PC-3 (cell line): ENCODE measurements at regions not wholly inside any gene's neighbourhood (a gene's known extent, or its start where the extent isn't known, plus 50 kb on each side); places are given as distances from the start of the nearest gene placed in this dataset.

Experiments
- ATAC-seq: fragments of 200-7000 bp; cut with Tn5 transposase; 2 replicates; pipeline ENCODE4 v1.9.1; 2020; ENCODE audit warnings: mild to moderate bottlenecking, moderate library complexity
- BruUV-seq: library from RNA; stranded (reverse); fragments of 400-500 nt; replicated peaks from 2 replicates; lab custom pipeline; 2021; lab: Mats Ljungman, UMichigan
- CTCF ChIA-PET: fragments of 300-600 bp; sonication (Branson Sonifier 250); formaldehyde crosslinking; loops from one replicate; lab custom pipeline; 2022; ENCODE audit warnings: antibody characterized with exemption; lab: Charles Lee
- POLR2A ChIA-PET: fragments of 300-600 bp; sonication (Branson Sonifier 250); formaldehyde crosslinking; loops from one replicate; lab custom pipeline; 2022; ENCODE audit warnings: antibody characterized with exemption; ENCODE audit not compliant: unreplicated experiment; lab: Charles Lee
- DNase-seq: peaks from one replicate; pipeline ENCODE4 v3.0.0-alpha.2; 2015
- H2AFZ ChIP-seq: fragments of 300-600 bp; sonication (generic); 2 replicates; pipeline ENCODE4 v1.6.0; 2016; ENCODE audit warnings: antibody characterized with exemption, low read length
- H3F3A ChIP-seq: fragments of 300-600 bp; sonication (generic); one replicate; pipeline ENCODE4 v1.6.0; 2017; ENCODE audit warnings: antibody characterized with exemption, low read length, control low read depth, mild to moderate bottlenecking; ENCODE audit not compliant: unreplicated experiment
- H3K27ac ChIP-seq: fragments of 300-600 bp; sonication (generic); 2 replicates; pipeline ENCODE4 v1.5.1; 2016; ENCODE audit warnings: mild to moderate bottlenecking, low read length
- H3K27me3 ChIP-seq: fragments of 300-600 bp; sonication (generic); 2 replicates; pipeline ENCODE4 v1.6.1; 2016; ENCODE audit warnings: low read length, mixed read lengths
- H3K36me3 ChIP-seq: fragments of 300-600 bp; sonication (generic); 2 replicates; pipeline ENCODE4 v1.6.1; 2016; ENCODE audit warnings: low read depth, mixed run types, low read length, mixed read lengths
- H3K4me1 ChIP-seq: fragments of 300-600 bp; sonication (generic); 2 replicates; pipeline ENCODE4 v1.5.1; 2016; ENCODE audit warnings: low read length; ENCODE audit not compliant: insufficient read depth
- H3K4me2 ChIP-seq: fragments of 300-600 bp; sonication (generic); 2 replicates; pipeline ENCODE4 v1.6.0; 2016; ENCODE audit warnings: low read length
- H3K4me3 ChIP-seq: fragments of 300-600 bp; sonication (generic); 2 replicates; pipeline ENCODE4 v1.5.1; 2016; ENCODE audit warnings: mild to moderate bottlenecking, low read length, mixed read lengths
- H3K79me2 ChIP-seq: fragments of 300-600 bp; sonication (generic); 2 replicates; pipeline ENCODE4 v1.6.1; 2017; ENCODE audit warnings: low read length, mixed read lengths
- H3K9ac ChIP-seq: fragments of 300-600 bp; sonication (generic); 2 replicates; pipeline ENCODE4 v1.6.0; 2016; ENCODE audit warnings: mild to moderate bottlenecking, low read length
- H3K9me2 ChIP-seq: fragments of 300-600 bp; sonication (generic); replicated peaks from 2 replicates; pipeline ENCODE4 v1.6.1; 2016; ENCODE audit warnings: mixed run types, low read length, mixed read lengths
- H3K9me3 ChIP-seq: fragments of 300-600 bp; sonication (generic); 2 replicates; pipeline ENCODE4 v1.6.1; 2016; ENCODE audit warnings: low read length, mixed read lengths
- H4K20me1 ChIP-seq: fragments of 300-600 bp; sonication (generic); 2 replicates; pipeline ENCODE4 v1.6.1; 2016; ENCODE audit warnings: low read length, mixed read lengths
- EZH2 ChIP-seq: fragments of 300-600 bp; sonication (generic); IDR thresholded peaks from one replicate; pipeline ENCODE4 v1.6.1; 2017; ENCODE audit warnings: antibody characterized with exemption, mild to moderate bottlenecking, low read length; ENCODE audit not compliant: unreplicated experiment
- EZH2phosphoT487 ChIP-seq: fragments of 300-600 bp; sonication (generic); IDR thresholded peaks from 2 replicates; pipeline ENCODE4 v1.6.1; 2018; ENCODE audit warnings: mild to moderate bottlenecking, antibody characterized with exemption, low read length, borderline replicate concordance
- intact Hi-C: fragments of 100-400 bp; cut with micrococcal nuclease; formaldehyde crosslinking; loops from 2 replicates; pipeline ENCODE4 v1.9.0; 2023
- TF ChIP-seq, protein P1 (sequence below): fragments of 300-600 bp; sonication (generic); conservative IDR thresholded peaks from 2 replicates; pipeline ENCODE4 v1.5.1; 2017; ENCODE audit warnings: antibody characterized with exemption, low read depth, mild to moderate bottlenecking, low read length

DNA sequence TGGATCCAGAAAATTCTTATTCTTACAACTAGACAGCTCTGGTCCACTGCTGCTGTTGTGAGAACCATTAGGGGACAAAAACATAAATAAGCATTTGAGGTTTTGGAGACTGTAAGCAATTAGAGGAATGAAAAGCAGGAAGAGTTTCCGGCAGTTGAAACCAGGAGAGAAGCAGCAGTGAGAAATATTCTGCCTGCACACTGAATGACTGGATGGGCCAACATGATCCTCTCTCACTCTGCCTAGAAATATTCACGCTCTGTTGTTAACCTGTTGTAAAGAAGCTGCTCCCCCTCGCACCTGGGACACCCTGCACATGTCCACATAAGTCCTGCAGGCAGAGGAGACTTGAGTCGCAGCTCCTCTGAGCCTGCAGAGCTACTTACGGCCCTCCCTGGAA is 60.4 kb upstream of the RNF152 start:
- Histone ChIP-seq H4K20me1 (no peaks in the 10 kb centered on the region), H3K4me3 (no peak overlapping the region), H2AFZ (no peak overlapping the region), H3K4me2 (no peak overlapping the region), H3K9ac (no peak overlapping the region), H3K36me3 (no peaks in the 10 kb centered on the region), H3K27ac (no peak overlapping the region), H3K4me1 (no peaks in the 10 kb centered on the region), H3K27me3 (no peaks in the 10 kb centered on the region), H3K79me2 (no peaks in the 10 kb centered on the region), H3K9me3 (no peaks in the 10 kb centered on the region), H3F3A (no peaks in the 10 kb centered on the region), H3K9me2 (no peaks in the 10 kb centered on the region)
- ATAC-seq, result no peak
- intact Hi-C loops, result no loop called here
- no TSS peak for BruUV-seq
- ChIA-PET POLR2A (no interaction called here), CTCF (no interaction called here)
- TF ChIP-seq EZH2phosphoT487 (no peak), EZH2 (no peak)
- TF ChIP-seq, protein P1, sequence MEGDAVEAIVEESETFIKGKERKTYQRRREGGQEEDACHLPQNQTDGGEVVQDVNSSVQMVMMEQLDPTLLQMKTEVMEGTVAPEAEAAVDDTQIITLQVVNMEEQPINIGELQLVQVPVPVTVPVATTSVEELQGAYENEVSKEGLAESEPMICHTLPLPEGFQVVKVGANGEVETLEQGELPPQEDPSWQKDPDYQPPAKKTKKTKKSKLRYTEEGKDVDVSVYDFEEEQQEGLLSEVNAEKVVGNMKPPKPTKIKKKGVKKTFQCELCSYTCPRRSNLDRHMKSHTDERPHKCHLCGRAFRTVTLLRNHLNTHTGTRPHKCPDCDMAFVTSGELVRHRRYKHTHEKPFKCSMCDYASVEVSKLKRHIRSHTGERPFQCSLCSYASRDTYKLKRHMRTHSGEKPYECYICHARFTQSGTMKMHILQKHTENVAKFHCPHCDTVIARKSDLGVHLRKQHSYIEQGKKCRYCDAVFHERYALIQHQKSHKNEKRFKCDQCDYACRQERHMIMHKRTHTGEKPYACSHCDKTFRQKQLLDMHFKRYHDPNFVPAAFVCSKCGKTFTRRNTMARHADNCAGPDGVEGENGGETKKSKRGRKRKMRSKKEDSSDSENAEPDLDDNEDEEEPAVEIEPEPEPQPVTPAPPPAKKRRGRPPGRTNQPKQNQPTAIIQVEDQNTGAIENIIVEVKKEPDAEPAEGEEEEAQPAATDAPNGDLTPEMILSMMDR, result no peak
- no peak for DNase-seq

DNA sequence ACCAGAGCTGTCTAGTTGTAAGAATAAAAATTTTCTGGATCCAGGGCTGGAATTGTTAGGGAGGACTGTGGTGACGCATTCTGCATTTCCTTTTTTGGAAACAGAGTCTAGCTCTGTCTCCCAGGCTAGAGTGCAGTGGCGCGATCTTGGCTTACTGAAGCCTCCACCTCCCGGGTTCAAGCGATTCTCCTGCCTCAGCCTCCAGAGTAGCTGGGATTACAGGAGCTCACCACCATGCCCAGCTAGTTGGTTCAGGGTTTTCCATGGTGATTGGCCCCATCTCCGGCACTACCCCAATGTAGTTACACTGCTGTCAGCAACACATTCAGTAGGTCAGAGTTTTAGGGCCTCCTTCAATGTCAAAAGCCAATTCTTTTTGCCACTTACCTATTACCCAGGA is 58.6 kb upstream of the RNF152 start:
- Histone ChIP-seq H3F3A (no peaks in the 10 kb centered on the region), H3K4me2 (no peak overlapping the region), H3K27ac (no peak overlapping the region), H4K20me1 (no peaks in the 10 kb centered on the region), H2AFZ (no peak overlapping the region), H3K27me3 (no peaks in the 10 kb centered on the region), H3K9me3 (no peaks in the 10 kb centered on the region), H3K9me2 (no peaks in the 10 kb centered on the region), H3K79me2 (no peaks in the 10 kb centered on the region), H3K4me3 (no peak overlapping the region), H3K9ac (no peak overlapping the region), H3K4me1 (no peaks in the 10 kb centered on the region), H3K36me3 (no peaks in the 10 kb centered on the region)
- intact Hi-C loops, result no loop called here
- CTCF ChIA-PET, result no interaction called here
- ATAC-seq, result no peak
- TF ChIP-seq EZH2, result no peak
- TF ChIP-seq, protein P1, result no peak
- BruUV-seq, result no TSS peak
- POLR2A ChIA-PET, result no interaction called here
- DNase-seq, result no peak

DNA sequence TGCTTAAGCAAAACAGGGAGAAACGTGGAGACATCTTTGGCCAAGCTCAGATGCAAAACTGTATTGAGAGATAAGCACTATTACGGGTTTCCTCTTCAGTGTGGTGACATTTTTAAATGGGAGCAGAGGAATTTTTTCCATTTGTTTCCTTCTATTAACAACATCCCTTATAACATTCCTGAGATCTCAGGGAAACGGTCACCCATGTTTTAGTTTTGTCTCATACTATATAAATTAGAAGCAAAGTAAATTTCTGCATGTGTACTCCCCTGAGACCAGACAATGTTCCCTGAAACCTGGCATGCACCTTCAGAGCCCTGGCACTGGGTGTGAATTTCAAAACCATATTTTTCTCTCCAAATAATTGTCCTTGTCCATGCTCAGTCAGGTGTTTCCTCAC is 57.6 kb upstream of the RNF152 start:
- TF ChIP-seq EZH2, result no peak
- TF ChIP-seq EZH2phosphoT487, result no peak
- TF ChIP-seq, protein P1, result no peak
- Histone ChIP-seq H3K9me3 (no peaks in the 10 kb centered on the region), H2AFZ (no peak overlapping the region), H3K27ac (no peak overlapping the region), H3K9ac (no peak overlapping the region), H3K79me2 (no peaks in the 10 kb centered on the region), H3K4me1 (no peaks in the 10 kb centered on the region), H3F3A (no peaks in the 10 kb centered on the region), H3K4me2 (no peak overlapping the region), H3K36me3 (no peaks in the 10 kb centered on the region), H4K20me1 (no peaks in the 10 kb centered on the region), H3K9me2 (no peaks in the 10 kb centered on the region), H3K4me3 (no peak overlapping the region), H3K27me3 (peaks cover 4% of the 10 kb centered on the region; the same call in 1 of the 2 replicates)
- intact Hi-C loops, result no loop called here
- BruUV-seq, result no TSS peak
- POLR2A ChIA-PET, result no interaction called here
- ATAC-seq, result no peak
- CTCF ChIA-PET, result no interaction called here
- DNase-seq, result no peak
